ENCODE measurements at regions not wholly inside any gene's neighbourhood (a gene's known extent, or its start where the extent isn't known, plus 50 kb on each side); places are given as distances from the start of the nearest gene placed in this dataset.

DNA sequence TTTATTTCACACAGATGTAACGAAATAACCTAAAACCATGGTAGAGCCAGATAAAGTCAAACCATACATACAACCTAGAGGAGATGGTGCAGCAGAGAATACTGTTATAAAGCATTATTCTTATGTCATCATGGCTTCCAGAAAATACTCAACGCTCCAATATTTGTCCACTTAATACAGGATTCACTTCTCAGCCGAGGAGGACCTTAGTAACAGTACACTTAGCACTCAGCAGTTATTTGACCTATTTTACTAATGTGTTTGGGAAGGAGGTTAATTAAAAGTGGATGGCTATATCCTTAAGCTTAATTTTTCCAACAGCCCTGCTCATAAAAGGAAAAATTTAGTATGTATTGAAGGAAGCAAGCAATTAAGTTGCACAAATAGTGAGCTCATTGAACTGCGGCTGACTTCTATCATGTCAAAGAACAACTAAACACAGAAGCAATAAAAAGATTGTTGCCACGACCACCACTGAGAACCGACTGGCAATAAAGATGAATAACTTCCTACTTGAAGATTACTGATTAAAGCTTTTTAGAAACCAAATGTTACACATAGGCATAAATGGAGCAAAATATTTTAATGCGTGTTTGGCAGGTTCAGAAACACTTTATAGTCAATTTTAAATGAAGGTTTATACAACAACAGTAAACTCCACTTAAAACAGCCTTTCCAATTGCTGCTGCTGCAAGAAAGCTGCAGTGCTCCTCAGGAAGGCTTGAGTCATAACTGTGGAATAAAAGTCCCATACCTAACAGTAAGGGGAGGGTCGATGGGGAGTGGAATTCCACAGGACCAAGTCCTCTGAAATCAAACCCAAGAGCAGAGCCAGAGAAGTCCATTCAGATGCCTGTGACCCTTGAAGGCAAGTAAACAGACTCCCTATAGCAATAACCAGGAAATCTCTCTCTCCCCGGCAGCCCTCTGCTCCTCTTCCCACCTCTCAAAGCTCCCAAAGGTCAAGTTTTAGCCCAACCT, 218.9 kb upstream of the CDKN3 start:
- DNase-seq, result no peak

- DNase-seq, result no peak
These were observed 214.3 kb upstream of the CDKN3 start for GRCh38 chr14:54182419-54183045.

DNA sequence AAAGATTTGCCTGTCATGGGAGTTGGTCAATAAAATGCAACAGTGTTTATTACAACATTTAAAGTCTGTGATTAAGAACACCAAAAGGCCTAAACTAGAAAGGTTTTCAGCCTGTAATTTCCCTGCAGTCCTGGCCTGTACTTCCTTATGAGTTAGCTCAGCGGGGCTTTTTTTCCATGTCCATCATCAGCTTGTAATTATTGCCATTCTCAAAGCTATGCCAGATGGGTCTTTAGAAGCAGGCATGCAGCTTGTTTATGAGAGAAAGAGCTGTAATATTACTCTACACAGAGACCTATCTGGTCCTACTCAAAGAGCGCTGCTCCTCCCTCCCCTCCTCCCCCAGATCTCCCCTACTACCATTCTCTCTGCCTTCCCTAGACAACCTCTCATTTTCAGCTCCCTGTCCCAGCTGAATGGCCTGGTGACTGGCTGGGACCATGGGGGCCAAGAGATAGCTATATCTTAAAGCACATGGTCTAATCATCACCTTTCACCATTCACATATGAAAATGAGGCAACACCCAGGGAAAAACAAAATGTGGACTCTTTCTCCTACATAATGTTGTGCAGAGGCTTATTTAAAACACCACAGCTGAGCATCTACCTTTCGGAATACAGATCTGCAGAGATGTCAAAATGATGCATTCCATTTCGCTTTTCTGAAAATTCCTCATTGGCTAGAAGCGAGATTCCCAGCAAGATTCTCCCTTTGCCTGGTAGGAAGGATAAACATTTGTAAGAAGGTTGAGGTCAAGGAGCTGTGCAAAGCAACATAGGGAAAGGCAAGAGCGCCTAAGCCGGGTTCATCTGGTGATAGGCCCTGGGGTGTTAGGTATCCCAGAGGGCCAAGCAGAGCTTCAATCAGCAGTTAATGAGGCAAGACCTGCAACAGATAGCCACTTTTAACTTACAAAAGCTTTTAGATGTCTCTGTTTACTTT, 209.7 kb upstream of the CDKN3 start:
- peak in 1 of 2 experiments; percentile 11 for DNase-seq

DNA sequence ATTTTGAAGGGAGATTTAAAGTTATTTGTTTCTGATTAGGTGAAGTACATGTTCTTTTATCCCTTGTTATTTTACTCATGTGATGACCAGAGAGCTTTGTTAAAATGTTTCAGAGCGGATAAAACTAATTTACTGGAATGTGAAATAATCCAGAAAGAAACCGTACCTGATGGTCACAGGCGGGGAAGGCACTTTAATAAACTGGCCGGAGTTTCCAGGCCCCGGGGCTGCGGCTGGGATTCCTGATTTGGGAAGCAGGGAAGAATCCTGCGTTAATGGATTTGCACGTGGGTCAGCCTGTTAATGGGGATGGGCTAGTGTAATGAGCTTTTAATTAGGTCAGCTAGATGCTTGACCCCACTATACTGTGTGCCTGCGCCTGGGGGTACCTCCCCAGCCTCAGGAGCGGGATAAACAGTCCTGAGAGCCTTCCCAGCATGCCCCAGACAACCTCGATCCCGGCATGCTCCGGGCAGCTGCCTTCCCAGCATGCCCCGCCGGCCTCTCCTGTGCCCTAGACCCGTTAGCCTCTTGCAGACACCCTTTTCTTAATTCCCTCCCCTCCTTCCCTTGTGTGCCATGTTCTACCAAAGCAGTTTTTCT, 208.6 kb upstream of the CDKN3 start:
- DNase-seq, result no peak

DNA sequence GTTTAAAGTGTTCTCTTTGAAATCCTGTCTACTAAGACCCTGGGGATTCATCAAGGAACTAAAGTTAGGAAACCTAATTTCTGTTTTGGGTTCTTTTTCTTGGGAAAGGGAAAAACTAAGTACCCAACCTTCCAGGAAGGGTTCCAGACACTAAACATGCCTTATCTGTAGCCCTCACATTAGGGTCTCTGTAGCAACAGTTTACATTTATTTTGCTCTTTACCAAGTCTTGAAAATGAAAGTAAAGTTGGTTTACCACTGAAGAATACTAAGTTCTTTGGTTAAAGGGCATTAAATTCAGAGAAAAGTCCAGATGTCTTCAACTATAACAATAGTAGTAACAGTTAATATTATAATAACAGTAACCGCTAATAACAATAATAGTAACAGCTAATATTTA, 207.5 kb upstream of the CDKN3 start:
- no peak for DNase-seq

DNA sequence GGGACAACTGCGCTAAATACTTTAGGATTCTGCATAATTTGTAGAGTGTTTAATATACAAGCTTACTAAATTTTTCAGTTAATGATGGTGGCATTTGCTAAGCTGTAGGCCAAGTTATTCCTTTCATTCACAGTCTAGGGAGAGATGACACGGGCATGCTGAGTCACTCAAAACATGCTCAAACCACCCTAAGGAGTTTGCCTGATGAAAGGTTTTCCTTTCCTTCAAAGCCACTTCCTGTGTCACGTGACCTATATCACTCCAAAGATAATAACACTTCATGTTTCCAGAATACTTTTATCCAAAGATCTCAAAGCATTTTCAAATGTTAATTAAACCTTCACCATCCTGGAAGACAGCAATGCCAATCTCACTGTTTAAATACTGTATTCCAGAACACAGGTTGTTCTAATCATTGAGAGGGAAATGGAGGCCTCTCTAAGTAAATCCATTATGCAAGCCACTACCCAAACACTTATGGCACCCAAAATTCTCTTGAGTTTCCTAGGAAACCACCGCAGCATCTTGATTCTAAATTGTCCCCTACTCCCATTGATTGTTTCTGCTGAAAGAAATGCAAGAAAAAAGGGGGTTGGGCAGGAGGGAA, 207.0 kb upstream of the CDKN3 start:
- no peak for DNase-seq

- no peak for DNase-seq
These were observed 205.0 kb upstream of the CDKN3 start for GRCh38 chr14:54191846-54192245.

DNA sequence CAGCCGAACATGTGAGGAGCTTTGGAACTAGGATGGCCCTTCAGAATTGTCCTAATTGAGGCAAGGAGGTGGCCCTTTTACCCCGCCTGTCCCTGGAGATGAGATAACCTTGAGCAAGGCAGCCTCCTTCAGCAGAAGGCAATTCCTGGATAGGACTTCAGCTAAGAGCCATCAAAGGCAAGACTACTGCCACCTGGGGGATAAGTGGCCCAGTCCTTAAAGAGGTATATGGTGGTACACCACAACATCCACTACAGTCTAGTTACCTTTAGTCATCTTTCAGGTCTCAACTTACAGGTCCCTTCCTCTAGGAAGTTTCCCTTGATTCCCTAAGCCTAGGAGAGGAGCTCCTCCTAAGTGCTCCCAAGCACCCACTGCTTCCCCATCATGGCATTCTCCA, 204.2 kb upstream of the CDKN3 start:
- no peak for DNase-seq

GRCh38 chr14:54193871-54194270, 202.9 kb upstream of the CDKN3 start:
- DNase-seq, result no peak

- no peak for DNase-seq
These were observed 202.3 kb upstream of the CDKN3 start for GRCh38 chr14:54194501-54194900.

- DNase-seq, result no peak
These were observed 199.4 kb upstream of the CDKN3 start for GRCh38 chr14:54197369-54197768.

DNA sequence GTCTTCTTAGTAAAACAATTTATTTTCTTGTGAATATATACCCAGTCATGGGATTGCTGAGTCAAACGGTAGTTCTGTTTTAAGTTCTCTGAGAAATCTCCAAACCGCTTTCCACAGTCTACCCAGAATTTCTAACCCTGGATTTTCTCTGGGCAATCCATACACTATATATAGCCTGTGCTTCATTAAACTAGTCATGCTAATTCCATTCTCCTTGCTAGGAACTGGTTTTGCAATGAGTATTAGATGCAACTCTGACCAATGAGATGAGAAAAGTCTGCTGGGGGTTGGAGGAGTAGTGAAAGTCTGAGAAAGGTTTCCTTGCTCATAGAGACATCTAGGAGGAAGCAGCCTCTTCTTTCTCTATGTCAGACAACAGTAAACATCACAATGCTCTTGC, 196.1 kb upstream of the CDKN3 start:
- no peak for DNase-seq

- no peak for DNase-seq
These were observed 194.5 kb upstream of the CDKN3 start for GRCh38 chr14:54202288-54202687.

DNA sequence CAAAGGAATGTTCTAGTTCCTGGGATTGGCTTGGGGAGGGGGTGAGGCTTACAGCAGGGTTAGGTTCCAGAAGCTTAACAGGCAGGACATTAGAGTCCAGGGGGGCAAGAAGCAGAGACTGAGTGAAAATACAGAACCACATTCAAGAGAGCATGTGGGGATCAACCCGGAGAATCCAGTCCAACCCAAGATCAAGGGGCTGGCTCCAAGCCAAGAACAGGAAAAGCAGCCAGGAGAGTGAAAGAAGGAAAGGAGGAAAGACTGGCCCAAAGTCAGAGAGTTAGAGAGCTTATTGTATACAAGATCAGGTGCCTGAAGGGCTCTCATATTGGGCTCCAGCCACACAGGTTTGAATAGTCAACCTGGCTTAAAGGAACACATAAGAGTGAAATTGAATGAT, 190.3 kb upstream of the CDKN3 start:
- no peak for DNase-seq

- no peak for DNase-seq
These were observed 189.7 kb upstream of the CDKN3 start for GRCh38 chr14:54207075-54207474.

- DNase-seq, result no peak
These were observed 189.0 kb upstream of the CDKN3 start for GRCh38 chr14:54207476-54208462.

GRCh38 chr14:54208751-54209150, 188.1 kb upstream of the CDKN3 start:
- DNase-seq, result no peak

- DNase-seq, result no peak
These were observed 187.1 kb upstream of the CDKN3 start for GRCh38 chr14:54209511-54210250.

GRCh38 chr14:54211551-54212308, 185.1 kb upstream of the CDKN3 start:
- no peak for DNase-seq

Data from NCI-H2081 (cell line).